Neuronal stem cell (in vitro differentiated cells): ENCODE measurements at regions not wholly inside any gene's neighbourhood (a gene's known extent, or its start where the extent isn't known, plus 50 kb on each side); places are given as distances from the start of the nearest gene placed in this dataset.

Experiments
- DNase-seq: peaks from one replicate; pipeline ENCODE4 v3.0.0-alpha.2; 2013; ENCODE audit warnings: low spot score
- H2AFZ ChIP-seq: one replicate; pipeline ENCODE4 v1.6.1; 2013; ENCODE audit warnings: mild to moderate bottlenecking, low read length, inconsistent platforms
- H2AK5ac ChIP-seq: 2 replicates; pipeline ENCODE4 v1.6.1; 2013; ENCODE audit warnings: low read depth, mild to moderate bottlenecking, inconsistent platforms, low read length, moderate library complexity, mixed read lengths
- H2BK120ac ChIP-seq: 2 replicates; pipeline ENCODE4 v1.6.1; 2013; ENCODE audit warnings: low read depth, mild to moderate bottlenecking, inconsistent platforms, low read length, moderate library complexity, mixed read lengths
- H2BK12ac ChIP-seq: one replicate; pipeline ENCODE4 v1.6.1; 2013; ENCODE audit warnings: low read length, inconsistent platforms
- H2BK15ac ChIP-seq: 2 replicates; pipeline ENCODE4 v1.6.1; 2013; ENCODE audit warnings: mild to moderate bottlenecking, low read length, inconsistent platforms, mixed read lengths
- H2BK5ac ChIP-seq: one replicate; pipeline ENCODE4 v1.6.1; 2013; ENCODE audit warnings: inconsistent platforms, mild to moderate bottlenecking, low read length, moderate library complexity
- H3K14ac ChIP-seq: one replicate; pipeline ENCODE4 v1.6.1; 2013; ENCODE audit warnings: low read length, inconsistent platforms
- H3K18ac ChIP-seq: 2 replicates; pipeline ENCODE4 v1.6.1; 2013; ENCODE audit warnings: low read length, inconsistent platforms
- H3K23ac ChIP-seq: 2 replicates; pipeline ENCODE4 v1.6.1; 2013; ENCODE audit warnings: low read depth, mild to moderate bottlenecking, mixed read lengths, low read length, inconsistent platforms; ENCODE audit not compliant: poor library complexity
- H3K27ac ChIP-seq: replicated peaks from 3 replicates; pipeline ENCODE4 v1.5.1; 2013; ENCODE audit warnings: low read length, inconsistent platforms
- H3K27me3 ChIP-seq, 3 experiments: 2 replicates each; pipeline ENCODE4 v1.6.1; 2013; ENCODE audit warnings: low read length in 3 of 3, mild to moderate bottlenecking in 2 of 3, inconsistent platforms in 1 of 3, low read depth in 1 of 3, mixed read lengths in 1 of 3, moderate library complexity in 1 of 3; ENCODE audit not compliant: control insufficient read depth in 3 of 3, insufficient read depth in 3 of 3
- H3K36me3 ChIP-seq, 2 donors: replicated peaks in 1 of 2; 2 replicates each; pipeline ENCODE4 v1.6.1; 2013; ENCODE audit warnings: low read length in 2 of 2; ENCODE audit not compliant: control insufficient read depth in 2 of 2, insufficient read depth in 2 of 2
- H3K4ac ChIP-seq: 2 replicates; pipeline ENCODE4 v1.6.1; 2013; ENCODE audit warnings: inconsistent platforms, mild to moderate bottlenecking, low read length, moderate library complexity
- H3K4me1 ChIP-seq, 2 donors: 1 replicate in 1 of 2; 2 replicates in 1 of 2; pipeline ENCODE4 v1.6.1; 2013; ENCODE audit warnings: low read length in 2 of 2, low read depth in 1 of 2; ENCODE audit not compliant: control insufficient read depth in 2 of 2, insufficient read depth in 1 of 2
- H3K4me2 ChIP-seq: one replicate; pipeline ENCODE4 v1.6.1; 2013; ENCODE audit warnings: mild to moderate bottlenecking, low read length, inconsistent platforms; ENCODE audit not compliant: insufficient read depth, poor library complexity, severe bottlenecking
- H3K4me3 ChIP-seq, 2 donors: 2 replicates each; pipeline ENCODE4 v1.5.1; 2013; ENCODE audit warnings: low read length in 2 of 2, mild to moderate bottlenecking in 2 of 2, inconsistent platforms in 1 of 2, moderate library complexity in 1 of 2
- H3K79me1 ChIP-seq: one replicate; pipeline ENCODE4 v1.6.1; 2013; ENCODE audit warnings: low read depth, mild to moderate bottlenecking, inconsistent platforms, low read length, moderate library complexity
- H3K9ac ChIP-seq: one replicate; pipeline ENCODE4 v1.6.1; 2013; ENCODE audit warnings: mild to moderate bottlenecking, low read depth, low read length, inconsistent platforms; ENCODE audit not compliant: poor library complexity
- H3K9me3 ChIP-seq, 2 donors: replicated peaks in 1 of 2; 2 replicates each; pipeline versions ENCODE3 to v1.6.1; 2013; ENCODE audit warnings: low read length in 2 of 2, mild to moderate bottlenecking in 2 of 2, inconsistent platforms in 1 of 2, low read depth in 1 of 2, mixed read lengths in 1 of 2, moderate library complexity in 1 of 2; ENCODE audit not compliant: control insufficient read depth in 2 of 2, insufficient read depth in 1 of 2
- H4K8ac ChIP-seq: one replicate; pipeline ENCODE4 v1.6.1; 2013; ENCODE audit warnings: low read depth, mild to moderate bottlenecking, inconsistent platforms, low read length, moderate library complexity
- H4K91ac ChIP-seq: one replicate; pipeline ENCODE4 v1.6.1; 2013; ENCODE audit warnings: low read length, low read depth, mild to moderate bottlenecking, inconsistent platforms; ENCODE audit not compliant: poor library complexity
- WGBS, 2 donors: extraction: QIAGEN DNeasy Blood & Tissue Kit; methylation state at CpG; one replicate each; pipeline ENCODE4 v1.1.7; 2013; ENCODE audit warnings: missing lambda C conversion rate in 2 of 2, mixed read lengths in 1 of 2; ENCODE audit not compliant: insufficient read length in 2 of 2, insufficient replicate concordance in 1 of 2; ENCODE audit errors: extremely low coverage in 2 of 2; 5-methylcytosine and 5-hydroxymethylcytosine counted together

DNA sequence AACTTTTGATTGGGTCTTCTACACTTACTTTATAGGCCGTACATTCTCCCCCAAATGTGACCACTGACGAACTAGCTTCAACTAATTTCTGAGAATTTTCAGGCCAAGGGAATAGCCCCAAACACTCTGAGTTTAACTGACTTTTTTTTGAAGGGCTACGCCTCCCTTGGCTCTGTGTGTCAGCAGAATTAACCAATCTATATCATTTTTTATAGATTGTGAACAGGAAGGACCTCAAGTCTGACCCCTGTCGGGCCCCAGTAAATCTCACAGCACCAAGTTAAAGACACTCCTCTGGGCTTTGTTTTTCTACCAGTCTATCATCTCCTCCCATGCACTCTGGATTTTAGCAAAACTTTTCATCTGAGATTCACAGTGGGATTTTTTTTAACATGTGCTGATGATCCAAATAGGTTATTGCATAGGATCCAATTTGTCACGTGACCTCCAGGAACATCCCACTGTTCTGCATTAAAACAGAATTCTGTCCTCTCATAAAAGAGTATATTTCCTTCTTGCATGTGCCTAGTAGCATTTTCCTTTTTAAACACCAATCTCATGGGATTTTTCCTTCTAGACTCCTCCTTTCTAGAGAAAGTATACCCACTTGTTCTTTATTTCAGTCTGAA is 307.1 kb downstream of the OSR1 start:
- Histone ChIP-seq H3K36me3 (no peaks in the 10 kb centered on the region), H3K4ac (no peak overlapping the region), H3K4me3 (no peak overlapping the region), H4K91ac (no peak overlapping the region), H3K23ac (no peak overlapping the region), H2AK5ac (no peak overlapping the region), H3K9me3 (no peaks in the 10 kb centered on the region), H3K4me2 (no peak overlapping the region), H3K18ac (no peak overlapping the region), H3K79me1 (no peaks in the 10 kb centered on the region), H2BK12ac (no peak overlapping the region), H3K27ac (no peak overlapping the region), H2BK15ac (no peak overlapping the region), H3K14ac (no peak overlapping the region), H3K4me1 (peaks cover 0 to 2% of the 10 kb centered on the region in 2 donors), H3K27me3 (no peaks in the 10 kb centered on the region), H2AFZ (no peak overlapping the region), H2BK5ac (no peak overlapping the region), H2BK120ac (no peak overlapping the region), H4K8ac (no peak overlapping the region), H3K9ac (no peak overlapping the region)
- no CpG with 5 or more reads among the region's 5 CpGs for WGBS, 2 donors
- no peak for DNase-seq

DNA sequence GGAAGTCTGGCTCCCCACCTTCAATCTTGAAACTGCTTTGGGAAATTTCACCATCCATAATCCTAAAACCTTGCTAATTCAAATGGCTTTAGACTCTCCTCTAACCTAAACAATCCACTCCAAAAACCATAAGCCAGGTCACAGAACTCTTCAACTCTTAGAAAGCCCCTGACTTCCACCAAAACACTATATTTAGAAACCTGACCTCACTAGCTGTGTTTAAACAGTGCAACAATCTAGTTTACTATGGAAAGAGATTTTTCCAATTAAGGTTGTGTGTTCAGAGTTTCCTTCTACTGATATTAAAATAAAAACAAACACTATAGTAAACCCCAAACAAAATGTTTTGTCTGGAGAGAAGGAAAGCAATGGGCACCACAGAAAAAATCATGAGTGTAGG is 308.1 kb downstream of the OSR1 start:
- H4K91ac ChIP-seq, result no peak overlapping the region
- H4K8ac ChIP-seq, result no peak overlapping the region
- H2AFZ ChIP-seq, result no peak overlapping the region
- H3K23ac ChIP-seq, result no peak overlapping the region
- no peaks in the 10 kb centered on the region for H3K36me3 ChIP-seq
- H3K27me3 ChIP-seq, result no peaks in the 10 kb centered on the region
- peaks cover 0 to 2% of the 10 kb centered on the region in 2 donors for H3K4me1 ChIP-seq
- no peaks in the 10 kb centered on the region for H3K79me1 ChIP-seq
- no peak overlapping the region for H2BK120ac ChIP-seq
- H3K4me2 ChIP-seq, result no peak overlapping the region
- no peaks in the 10 kb centered on the region for H3K9me3 ChIP-seq
- no peak for DNase-seq
- H3K4ac ChIP-seq, result no peak overlapping the region
- H2BK5ac ChIP-seq, result no peak overlapping the region
- no peak overlapping the region for H3K14ac ChIP-seq
- no peak overlapping the region for H2BK12ac ChIP-seq
- H3K27ac ChIP-seq, result no peak overlapping the region
- no peak overlapping the region for H3K4me3 ChIP-seq
- no peak overlapping the region for H2BK15ac ChIP-seq
- no peak overlapping the region for H3K18ac ChIP-seq
- H3K9ac ChIP-seq, result no peak overlapping the region
- H2AK5ac ChIP-seq, result no peak overlapping the region

DNA sequence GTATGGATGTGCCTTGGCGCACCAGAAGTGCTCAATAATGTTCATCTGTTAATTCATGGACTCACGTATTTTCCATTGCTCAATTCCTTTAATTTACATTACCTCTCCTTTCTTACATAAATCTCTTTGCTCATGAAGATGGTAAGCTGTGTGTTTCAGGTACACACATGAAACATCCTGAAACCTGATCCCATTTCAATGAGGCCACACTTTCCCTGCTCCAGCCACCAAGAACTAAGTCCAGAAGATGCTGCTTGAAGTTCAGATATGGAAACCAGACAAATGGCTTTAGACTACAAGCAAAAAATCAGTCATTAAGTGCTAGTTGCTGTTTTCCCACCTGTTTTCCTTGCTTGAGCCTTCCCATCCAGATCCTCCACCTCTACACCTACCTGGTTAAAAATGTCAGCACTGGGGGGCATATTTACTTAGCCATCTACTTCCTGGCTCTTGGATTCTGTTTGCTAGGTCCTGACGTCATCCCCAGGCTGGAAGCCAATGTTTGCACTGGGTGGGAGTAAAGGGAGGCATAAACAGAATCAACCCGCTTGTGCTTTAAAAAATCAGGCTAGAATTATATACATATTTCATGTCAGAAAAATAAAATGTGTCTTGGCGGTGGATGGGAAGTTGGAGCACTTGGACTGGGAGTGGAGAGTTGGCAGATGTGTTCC is 309.7 kb downstream of the OSR1 start:
- no peak overlapping the region for H2BK12ac ChIP-seq
- no peaks in the 10 kb centered on the region for H3K79me1 ChIP-seq
- no peak overlapping the region for H3K18ac ChIP-seq
- H3K4ac ChIP-seq, result no peak overlapping the region
- no peak overlapping the region for H3K4me2 ChIP-seq
- H3K9ac ChIP-seq, result no peak overlapping the region
- H2BK15ac ChIP-seq, result no peak overlapping the region
- no peak overlapping the region for H3K4me3 ChIP-seq
- H3K27ac ChIP-seq, result no peak overlapping the region
- H4K8ac ChIP-seq, result no peak overlapping the region
- no peaks in the 10 kb centered on the region for H3K9me3 ChIP-seq
- no peak overlapping the region for H3K14ac ChIP-seq
- no peak overlapping the region for H2AK5ac ChIP-seq
- no peak overlapping the region for H2AFZ ChIP-seq
- no peak overlapping the region for H3K23ac ChIP-seq
- no peak overlapping the region for H2BK120ac ChIP-seq
- H4K91ac ChIP-seq, result no peak overlapping the region
- no peak overlapping the region for H2BK5ac ChIP-seq
- H3K36me3 ChIP-seq, result no peaks in the 10 kb centered on the region
- no peak for DNase-seq
- WGBS, 2 donors, result 100% methylated on average over 1 of the region's 5 CpGs; no CpG with 5 or more reads in 1 of the 2 donors
- H3K4me1 ChIP-seq, result peaks cover 2% of the 10 kb centered on the region in 2 donors
- no peaks in the 10 kb centered on the region for H3K27me3 ChIP-seq

DNA sequence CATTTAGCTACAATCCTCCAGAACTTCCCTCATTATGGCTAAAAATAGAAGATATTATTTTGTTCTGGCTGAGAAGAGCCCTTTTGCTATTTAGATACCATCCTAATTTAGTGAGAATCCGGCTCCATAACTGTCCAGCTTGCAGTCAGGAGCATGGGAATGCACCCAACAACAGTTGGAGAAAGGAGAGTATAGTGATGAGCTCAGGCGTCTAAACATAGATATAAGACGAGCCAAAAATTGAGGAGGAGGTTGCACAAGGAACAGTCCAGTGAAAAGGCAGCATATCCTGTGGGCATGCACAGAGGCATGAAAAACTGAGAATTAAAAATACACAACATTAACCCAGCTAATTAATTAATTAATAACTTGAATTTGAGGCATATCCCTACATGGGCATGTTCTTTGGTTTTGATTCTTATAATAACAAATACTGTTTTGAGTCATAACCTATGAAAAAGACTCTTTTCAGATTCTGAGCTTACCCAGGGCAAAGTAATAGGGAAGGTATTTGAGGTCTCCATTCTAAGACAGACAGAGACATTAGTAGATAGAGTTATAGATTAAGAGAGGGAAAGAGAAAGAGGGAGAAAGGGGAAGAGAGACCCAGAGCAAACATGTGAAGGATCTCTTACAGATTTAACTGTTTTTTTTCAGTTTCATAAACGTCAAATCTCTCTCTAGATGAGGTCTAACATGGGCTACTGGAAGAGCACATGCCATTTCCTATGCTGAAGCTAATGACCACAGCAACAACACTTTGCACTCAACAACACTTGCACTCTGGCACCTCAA is 311.2 kb downstream of the OSR1 start:
- Histone ChIP-seq H3K79me1 (no peaks in the 10 kb centered on the region), H2BK5ac (no peak overlapping the region), H3K18ac (no peak overlapping the region), H3K9ac (no peak overlapping the region), H2BK15ac (no peak overlapping the region), H2AK5ac (no peak overlapping the region), H3K23ac (no peak overlapping the region), H3K4me2 (no peak overlapping the region), H3K36me3 (no peaks in the 10 kb centered on the region), H2AFZ (no peak overlapping the region), H4K8ac (no peak overlapping the region), H3K27me3 (no peaks in the 10 kb centered on the region), H3K14ac (no peak overlapping the region), H3K4me3 (no peak overlapping the region), H3K27ac (no peak overlapping the region), H4K91ac (no peak overlapping the region), H3K4me1 (peaks cover 2 to 4% of the 10 kb centered on the region in 2 donors), H2BK120ac (no peak overlapping the region), H3K4ac (no peak overlapping the region), H2BK12ac (no peak overlapping the region), H3K9me3 (no peaks in the 10 kb centered on the region)
- no CpG with 5 or more reads among the region's 4 CpGs for WGBS, 2 donors
- DNase-seq, result no peak
